ENCODE measurements at regions not wholly inside any gene's neighbourhood (a gene's known extent, or its start where the extent isn't known, plus 50 kb on each side); places are given as distances from the start of the nearest gene placed in this dataset.

DNA sequence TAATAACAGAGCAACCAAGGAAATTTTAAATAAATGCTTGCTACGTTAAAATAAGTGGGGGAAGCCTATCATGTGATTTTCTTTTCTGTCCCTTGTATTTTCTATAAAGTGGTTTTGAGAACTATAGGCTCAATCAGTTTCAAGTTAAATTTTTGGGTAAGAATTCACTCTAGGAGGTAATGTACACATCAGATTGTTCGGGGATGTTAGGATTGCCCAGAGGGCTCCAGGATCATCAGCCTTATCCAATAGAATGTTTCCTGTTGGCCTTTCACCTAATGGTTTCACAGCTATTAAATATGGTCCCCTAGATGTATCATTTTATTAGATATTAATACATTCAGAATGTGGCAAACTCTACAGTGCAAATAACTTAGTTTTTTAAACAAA, 438.4 kb upstream of the NPVF start:
- TF ChIP-seq, protein P1, sequence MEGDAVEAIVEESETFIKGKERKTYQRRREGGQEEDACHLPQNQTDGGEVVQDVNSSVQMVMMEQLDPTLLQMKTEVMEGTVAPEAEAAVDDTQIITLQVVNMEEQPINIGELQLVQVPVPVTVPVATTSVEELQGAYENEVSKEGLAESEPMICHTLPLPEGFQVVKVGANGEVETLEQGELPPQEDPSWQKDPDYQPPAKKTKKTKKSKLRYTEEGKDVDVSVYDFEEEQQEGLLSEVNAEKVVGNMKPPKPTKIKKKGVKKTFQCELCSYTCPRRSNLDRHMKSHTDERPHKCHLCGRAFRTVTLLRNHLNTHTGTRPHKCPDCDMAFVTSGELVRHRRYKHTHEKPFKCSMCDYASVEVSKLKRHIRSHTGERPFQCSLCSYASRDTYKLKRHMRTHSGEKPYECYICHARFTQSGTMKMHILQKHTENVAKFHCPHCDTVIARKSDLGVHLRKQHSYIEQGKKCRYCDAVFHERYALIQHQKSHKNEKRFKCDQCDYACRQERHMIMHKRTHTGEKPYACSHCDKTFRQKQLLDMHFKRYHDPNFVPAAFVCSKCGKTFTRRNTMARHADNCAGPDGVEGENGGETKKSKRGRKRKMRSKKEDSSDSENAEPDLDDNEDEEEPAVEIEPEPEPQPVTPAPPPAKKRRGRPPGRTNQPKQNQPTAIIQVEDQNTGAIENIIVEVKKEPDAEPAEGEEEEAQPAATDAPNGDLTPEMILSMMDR (IDR thresholded peaks at IDR 0.05), result no peak
- TF ChIP-seq EP300 (IDR thresholded peaks at IDR 0.05) (no peak), POLR2A (IDR thresholded peaks at IDR 0.05) (no peak)
